ENCODE measurements at regions not wholly inside any gene's neighbourhood (a gene's known extent, or its start where the extent isn't known, plus 50 kb on each side); places are given as distances from the start of the nearest gene placed in this dataset.

DNA sequence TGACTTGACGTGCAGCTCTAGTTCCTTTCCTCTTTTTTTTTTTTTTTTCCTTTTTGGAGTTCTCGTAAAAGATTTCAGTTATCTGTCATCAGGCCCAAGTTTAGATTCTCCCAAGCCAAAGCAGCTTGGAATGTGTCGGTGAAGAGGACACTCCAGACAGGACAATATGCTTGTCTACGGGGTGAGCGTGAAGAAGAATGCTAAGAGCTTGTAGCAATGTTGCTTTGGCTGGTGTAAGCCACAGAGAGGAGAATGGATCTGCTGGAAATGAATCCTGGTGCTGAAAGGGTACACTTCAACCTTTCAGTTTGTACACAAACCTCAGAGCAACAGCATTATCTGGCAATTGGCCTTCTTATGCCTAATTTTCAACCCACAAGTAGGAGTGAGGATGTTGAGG is 92.4 kb downstream of the ISL1 start:
- TF ChIP-seq, protein P1, sequence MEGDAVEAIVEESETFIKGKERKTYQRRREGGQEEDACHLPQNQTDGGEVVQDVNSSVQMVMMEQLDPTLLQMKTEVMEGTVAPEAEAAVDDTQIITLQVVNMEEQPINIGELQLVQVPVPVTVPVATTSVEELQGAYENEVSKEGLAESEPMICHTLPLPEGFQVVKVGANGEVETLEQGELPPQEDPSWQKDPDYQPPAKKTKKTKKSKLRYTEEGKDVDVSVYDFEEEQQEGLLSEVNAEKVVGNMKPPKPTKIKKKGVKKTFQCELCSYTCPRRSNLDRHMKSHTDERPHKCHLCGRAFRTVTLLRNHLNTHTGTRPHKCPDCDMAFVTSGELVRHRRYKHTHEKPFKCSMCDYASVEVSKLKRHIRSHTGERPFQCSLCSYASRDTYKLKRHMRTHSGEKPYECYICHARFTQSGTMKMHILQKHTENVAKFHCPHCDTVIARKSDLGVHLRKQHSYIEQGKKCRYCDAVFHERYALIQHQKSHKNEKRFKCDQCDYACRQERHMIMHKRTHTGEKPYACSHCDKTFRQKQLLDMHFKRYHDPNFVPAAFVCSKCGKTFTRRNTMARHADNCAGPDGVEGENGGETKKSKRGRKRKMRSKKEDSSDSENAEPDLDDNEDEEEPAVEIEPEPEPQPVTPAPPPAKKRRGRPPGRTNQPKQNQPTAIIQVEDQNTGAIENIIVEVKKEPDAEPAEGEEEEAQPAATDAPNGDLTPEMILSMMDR (IDR thresholded peaks at IDR 0.05) = no peak
- TF ChIP-seq EZH2 (IDR thresholded peaks at IDR 0.05) = no peak
